Left colon (tissue), 2 donors: ENCODE measurements at regions not wholly inside any gene's neighbourhood (a gene's known extent, or its start where the extent isn't known, plus 50 kb on each side); places are given as distances from the start of the nearest gene placed in this dataset.
A peak's percentile ranks its signal among the peaks of the same experiment; 100 is the strongest.
"Not testable (repeated sequence)": the region's sequence is repeated elsewhere in the genome, so short reads cannot be mapped to it uniquely, and the experiment has no call there.

Experiments used
- ATAC-seq: fragments of 200-7000 bp; cut with Tn5 transposase; one replicate; pipeline ENCODE4 v1.9.1; 2020; ENCODE audit warnings: mild to moderate bottlenecking, moderate library complexity
- DNase-seq, 2 donors: peaks; one replicate each; pipeline ENCODE4 v3.0.0-alpha.2; 2020
- intact Hi-C, 2 donors: fragments of 100-400 bp; cut with DNase I in 1 of 2; cut with micrococcal nuclease in 1 of 2; formaldehyde crosslinking; loops; one replicate each; pipeline versions ENCODE4 v1.11.2 to v1.14.0; 2022; cut with DNase I, micrococcal nuclease
- donor health status: DM: no; HTN: no; CAD: no.
- donor health status: DM: yes; HTN: yes; CAD: no.

DNA sequence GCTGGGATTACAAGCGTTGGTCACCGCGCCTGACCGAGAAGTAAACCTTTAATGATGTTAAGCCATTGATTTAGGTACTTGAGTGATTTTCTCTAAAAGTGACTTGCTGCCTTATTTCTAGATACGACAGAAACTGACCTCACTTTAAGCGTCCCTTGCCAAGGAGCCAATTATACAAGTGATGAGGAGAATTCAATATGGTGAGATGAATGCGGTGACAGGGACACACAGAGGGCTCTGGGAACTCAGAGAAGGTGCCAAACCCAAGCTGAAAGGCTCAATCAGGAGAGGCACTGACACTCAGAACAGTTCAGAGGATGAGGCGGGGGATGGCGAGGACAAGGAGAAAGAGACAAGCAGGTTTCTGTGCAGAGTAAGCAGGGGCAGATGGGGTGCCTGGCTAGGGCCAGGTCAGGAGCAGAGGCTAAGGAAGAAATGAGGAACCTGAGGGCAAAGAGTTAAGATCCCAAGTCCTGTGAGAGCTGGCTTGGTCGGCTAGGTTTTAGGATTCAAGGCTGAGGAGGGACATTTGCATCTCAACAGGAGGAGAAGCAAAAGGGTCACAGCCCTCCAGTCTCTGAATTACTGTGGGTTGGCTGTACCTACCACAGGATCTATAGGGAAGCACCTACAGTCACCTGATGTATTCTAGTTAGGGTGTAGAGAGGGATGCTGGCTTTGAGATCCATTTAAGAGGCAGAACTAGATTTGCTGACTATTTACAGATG lies 83.2 kb upstream of the USP24 start:
- no peak for DNase-seq
- ATAC-seq = no peak

DNA sequence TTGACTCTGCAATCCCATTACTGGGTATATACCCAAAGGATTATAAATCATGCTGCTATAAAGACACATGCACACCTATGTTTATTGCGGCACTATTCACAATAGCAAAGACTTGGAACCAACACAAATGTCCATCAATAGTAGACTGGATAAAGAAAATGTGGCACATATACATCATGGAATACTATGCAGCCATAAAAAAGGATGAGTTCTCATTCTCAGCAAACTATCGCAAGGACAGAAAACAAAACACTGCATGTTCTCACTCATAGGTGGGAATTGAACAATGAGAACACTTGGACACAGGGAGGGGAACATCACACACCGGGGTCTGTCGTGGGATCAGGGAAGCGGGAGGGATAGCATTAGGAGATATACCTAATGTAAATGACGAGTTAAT lies 81.1 kb upstream of the USP24 start:
- ATAC-seq, intact Hi-C loops: not testable (repeated sequence)

More for the DNA sequence above, 83.2 kb upstream of the USP24 start:
- intact Hi-C loops = no loop called here

DNA sequence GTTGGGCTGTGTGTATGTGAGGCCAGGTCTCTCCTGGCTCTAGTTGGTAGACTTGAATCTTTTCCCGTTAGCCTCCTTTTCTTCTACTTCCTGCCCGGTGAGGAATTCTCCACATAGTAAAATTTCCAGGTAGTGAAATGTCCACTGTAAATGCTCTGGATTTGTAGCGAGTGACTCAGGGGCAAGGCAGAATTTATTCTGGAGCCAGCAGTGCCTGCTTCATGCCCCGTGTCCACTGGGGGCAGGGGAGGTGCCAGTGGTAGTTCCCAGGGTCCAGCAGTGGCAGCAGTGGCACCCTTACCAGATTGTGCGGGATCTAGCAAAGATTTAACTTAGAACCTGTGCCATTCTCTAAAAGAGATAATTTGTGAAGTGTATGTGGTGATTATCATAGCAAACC lies 74.5 kb upstream of the USP24 start:
- intact Hi-C loops = loop anchor here in 1 of 2 donors (10.0 kb wide), 1 partner anchor 1415 kb away; no protein-coding TSS in a partner anchor
- ATAC-seq = no peak
- DNase-seq = no peak

More for the DNA sequence above, 81.1 kb upstream of the USP24 start:
- DNase-seq = not testable (repeated sequence)

DNA sequence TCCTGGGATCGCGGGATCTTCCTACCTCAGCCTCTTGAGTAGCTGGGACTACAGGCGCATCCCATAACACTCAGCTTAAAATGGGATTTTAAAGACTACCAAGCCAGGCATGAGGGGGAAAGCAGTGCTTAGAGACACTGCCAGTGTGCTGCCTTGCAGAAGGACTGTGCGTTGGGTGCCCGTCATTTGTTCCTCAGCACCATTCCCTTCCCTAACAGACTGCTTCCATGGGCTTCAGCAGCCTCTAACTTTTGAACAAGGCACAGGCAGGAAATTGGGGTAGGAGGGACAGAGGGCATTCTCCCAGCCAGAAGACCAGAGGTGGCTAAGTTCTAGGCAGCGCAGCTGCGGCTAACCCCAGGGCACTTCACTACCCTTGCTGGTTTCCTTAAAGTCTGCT lies 73.9 kb upstream of the USP24 start:
- intact Hi-C loops = loop anchor here in 1 of 2 donors (10.0 kb wide), 1 partner anchor 1416 kb away; no protein-coding TSS in a partner anchor
- ATAC-seq (no peak), DNase-seq (no peak)

DNA sequence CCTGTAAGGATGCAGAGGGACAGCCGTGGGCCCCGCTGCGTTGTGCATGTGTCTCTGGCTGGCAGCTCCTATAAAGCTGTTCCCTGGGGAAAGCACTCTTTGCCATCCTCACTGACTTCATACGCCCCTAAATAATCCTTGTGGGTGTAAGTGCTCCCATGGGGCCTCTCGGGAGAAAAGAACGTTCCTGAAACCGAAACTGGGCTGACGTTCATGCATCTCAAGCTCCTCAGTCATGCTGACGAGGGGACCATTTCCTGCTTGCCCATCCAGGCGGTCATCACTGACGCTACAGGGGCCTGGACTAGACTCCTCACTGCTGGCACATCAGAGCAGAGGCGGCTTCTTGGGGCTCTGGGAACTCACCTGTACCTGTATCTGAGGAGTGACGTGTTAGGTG lies 73.1 kb upstream of the USP24 start:
- intact Hi-C loops = loop anchor here in 1 of 2 donors (10.0 kb wide), 1 partner anchor 1417 kb away; no protein-coding TSS in a partner anchor
- DNase-seq (no peak), ATAC-seq (no peak)

DNA sequence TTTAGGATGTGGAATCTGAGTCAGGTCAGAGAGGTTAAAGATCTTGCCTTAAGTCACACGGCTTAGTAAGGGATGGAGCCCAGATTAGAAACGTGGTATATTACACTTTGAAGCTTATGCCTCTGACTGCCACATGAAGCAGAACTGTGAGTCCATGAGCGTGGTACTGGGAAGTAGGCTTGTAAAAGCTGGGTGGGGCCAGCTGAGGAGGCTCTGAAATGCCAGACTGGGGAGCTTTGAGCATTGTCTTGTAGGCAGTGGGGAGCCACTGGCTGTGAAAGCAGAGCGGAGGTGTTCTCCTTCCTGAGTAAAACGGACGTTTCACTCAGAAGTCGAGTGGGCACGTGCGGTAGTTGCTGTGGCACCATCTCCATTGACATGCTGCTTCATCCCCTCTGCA lies 72.6 kb upstream of the USP24 start:
- intact Hi-C loops = loop anchor here in 1 of 2 donors (10.0 kb wide), 1 partner anchor 1417 kb away; no protein-coding TSS in a partner anchor
- peak; percentile 55 for ATAC-seq
- DNase-seq = no peak

DNA sequence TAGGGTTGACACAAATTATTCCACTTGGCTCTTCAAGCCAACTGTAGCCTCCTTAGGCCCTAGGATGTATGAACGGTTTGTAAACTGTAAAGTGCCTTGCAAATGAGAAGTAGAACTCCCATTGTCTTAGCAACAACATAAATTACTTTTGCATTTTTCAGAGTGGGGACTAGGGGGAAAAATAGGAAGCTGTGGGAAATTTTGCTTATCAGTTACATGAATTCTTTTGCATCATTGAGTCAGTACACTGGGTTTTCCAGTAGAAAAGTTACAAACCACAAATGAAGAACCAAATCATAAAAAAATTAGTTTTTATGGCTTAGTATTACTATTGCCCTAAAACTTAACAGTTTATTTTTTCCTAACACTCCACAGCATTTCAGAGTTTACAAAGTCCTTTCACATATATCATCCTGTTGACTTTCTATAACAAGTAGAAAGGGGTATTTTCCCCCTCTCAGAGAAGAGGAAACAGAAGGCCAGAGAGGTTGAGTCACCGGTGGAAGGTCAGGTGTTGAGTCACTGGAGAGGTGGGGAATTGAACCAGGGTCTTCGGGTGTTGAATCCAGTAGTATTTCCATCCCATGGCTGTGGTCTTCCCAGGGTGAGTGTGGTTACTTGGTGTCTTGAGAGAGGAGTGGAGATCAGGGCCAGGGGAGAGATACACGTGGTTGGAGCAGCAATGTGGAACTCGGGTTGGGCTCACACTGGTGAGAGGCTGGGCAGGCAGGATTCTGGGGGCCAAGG lies 71.9 kb upstream of the USP24 start:
- intact Hi-C loops = loop anchor here in 1 of 2 donors (10.0 kb wide), 1 partner anchor 1418 kb away; no protein-coding TSS in a partner anchor
- DNase-seq = no peak
- no peak for ATAC-seq

DNA sequence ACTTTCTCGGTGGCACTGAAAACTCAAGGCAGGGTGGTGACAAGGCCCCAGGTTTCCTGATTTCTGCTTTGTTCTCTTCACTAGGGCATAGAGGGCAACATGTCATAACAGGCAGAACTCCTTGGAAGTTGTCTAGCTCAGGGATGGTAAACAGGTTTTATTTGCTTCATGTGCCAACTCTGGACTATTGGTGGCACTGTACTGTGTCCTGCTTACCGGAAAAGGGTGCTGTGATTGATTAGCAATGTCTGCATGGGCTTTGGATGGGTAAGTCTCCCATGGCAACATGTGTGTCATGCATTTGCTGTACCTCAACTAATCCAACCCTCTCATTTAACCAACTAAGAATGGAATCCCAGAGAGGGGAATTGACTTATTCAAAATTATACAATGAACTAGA lies 70.7 kb upstream of the USP24 start:
- intact Hi-C loops = loop anchor here in 1 of 2 donors (2.0 to 10.0 kb wide), 2 partner anchors 1299 to 1419 kb away; no protein-coding TSS in a partner anchor
- DNase-seq (no peak), ATAC-seq (peak; percentile 29)

DNA sequence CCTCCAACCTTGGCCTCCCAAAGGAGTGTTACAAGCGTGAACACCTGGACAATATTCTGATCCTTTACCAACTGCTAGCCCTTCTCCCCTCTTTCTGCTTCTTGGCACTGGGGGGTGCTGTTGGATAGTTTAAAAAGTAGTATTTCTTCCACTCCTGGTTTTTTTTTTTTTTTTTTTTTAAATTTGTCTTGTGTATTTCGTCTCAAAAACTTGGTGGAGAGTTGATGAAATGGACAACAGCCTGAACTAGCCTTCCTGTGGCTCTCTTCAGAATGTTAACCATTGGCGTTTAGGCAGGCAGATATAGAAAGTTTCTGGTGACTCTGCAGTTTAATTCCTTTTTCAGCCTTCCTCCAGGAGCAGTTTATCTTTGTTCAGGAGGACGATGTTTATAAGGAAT lies 69.7 kb upstream of the USP24 start:
- DNase-seq = peak in 1 of 2 donors; percentile 34
- intact Hi-C loops = loop anchor here in 1 of 2 donors (2.0 to 10.0 kb wide), 2 partner anchors 1300 to 1420 kb away; no protein-coding TSS in a partner anchor
- peak; percentile 66 for ATAC-seq

DNA sequence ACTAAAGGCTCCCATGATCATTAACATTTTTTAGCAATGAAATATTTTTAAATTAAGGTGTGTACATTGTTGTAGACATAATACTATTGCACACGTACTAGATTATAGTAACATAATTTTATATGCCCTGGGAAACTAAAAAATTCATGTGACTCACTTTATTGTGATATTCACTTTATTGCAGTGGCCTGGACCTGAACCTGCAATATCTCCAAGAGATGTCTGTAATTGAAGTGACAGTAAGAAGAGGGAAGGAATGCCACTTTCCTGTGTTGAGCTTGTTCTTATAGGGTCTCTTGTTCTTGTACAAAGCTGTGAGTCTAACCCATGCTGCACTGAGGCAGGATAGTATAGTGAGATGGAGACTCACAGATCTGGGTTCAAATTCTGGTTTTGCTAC lies 66.9 kb upstream of the USP24 start:
- intact Hi-C loops = loop anchor here in 1 of 2 donors (10.0 kb wide), 1 partner anchor 1423 kb away; no protein-coding TSS in a partner anchor
- DNase-seq (no peak), ATAC-seq (peak; percentile 66)

DNA sequence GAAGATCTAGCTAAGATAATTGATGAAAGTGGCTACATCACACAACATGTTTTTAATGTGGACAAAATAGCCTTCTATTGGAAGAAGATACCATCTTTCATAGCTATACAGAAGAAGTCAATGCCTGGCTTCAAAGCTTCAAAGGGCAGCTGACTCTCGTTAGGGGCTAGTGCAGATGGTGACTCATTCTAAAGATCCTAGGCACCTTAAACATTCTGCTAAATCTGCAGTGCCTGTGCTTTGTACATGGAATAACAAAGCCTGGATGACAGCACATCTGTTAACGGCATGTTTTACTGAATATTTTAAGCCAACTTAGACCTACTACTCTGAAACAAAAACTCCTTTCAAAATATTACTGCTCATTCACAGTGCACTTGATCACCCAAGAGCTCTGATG lies 65.6 kb upstream of the USP24 start:
- no peak for DNase-seq
- intact Hi-C loops = loop anchor here in 1 of 2 donors (10.0 kb wide), 1 partner anchor 1424 kb away; no protein-coding TSS in a partner anchor
- ATAC-seq = no peak

DNA sequence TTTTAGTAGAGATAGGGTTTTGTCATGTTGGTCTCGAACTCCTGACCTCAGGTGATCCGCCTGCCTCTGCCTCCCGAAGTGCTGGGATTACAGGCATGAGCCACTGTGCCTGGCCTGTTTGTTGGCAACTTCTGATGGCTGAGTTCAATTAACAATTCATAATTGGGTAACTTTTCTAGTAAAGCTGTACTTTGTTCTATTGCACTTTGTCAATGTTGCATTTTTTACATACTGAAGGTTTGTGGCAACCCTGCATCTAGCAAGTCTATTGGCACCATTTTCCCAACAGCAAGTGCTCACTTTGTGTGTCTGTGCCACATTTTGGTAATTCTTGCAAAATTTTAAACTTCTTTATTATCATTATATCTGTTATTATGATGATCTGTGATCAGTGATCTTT lies 64.5 kb upstream of the USP24 start:
- no peak for ATAC-seq
- intact Hi-C loops = loop anchor here (5.0 to 10.0 kb wide), 2 partner anchors 137 to 1425 kb away; no protein-coding TSS in a partner anchor
- DNase-seq = no peak

DNA sequence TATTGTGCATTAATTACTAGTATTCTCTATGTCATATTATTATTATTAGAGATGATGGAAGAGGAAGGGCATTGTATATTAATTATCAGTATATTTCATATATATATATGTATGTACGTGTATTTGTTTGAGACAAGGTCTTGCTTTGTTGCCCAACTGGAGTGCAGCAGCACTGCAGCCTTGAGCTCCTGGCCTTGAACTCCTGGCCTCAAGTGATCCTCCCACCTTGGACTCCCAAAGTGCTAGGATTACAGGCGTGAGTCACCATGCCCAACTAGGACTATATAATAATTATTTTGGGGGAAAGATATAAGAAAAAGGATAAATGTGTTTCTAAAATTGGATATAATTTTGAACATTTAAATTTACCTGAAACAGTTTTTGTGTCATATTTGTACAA lies 63.2 kb upstream of the USP24 start:
- intact Hi-C loops = loop anchor here in 1 of 2 donors (5.0 kb wide), 1 partner anchor 136 kb away; no protein-coding TSS in a partner anchor

DNA sequence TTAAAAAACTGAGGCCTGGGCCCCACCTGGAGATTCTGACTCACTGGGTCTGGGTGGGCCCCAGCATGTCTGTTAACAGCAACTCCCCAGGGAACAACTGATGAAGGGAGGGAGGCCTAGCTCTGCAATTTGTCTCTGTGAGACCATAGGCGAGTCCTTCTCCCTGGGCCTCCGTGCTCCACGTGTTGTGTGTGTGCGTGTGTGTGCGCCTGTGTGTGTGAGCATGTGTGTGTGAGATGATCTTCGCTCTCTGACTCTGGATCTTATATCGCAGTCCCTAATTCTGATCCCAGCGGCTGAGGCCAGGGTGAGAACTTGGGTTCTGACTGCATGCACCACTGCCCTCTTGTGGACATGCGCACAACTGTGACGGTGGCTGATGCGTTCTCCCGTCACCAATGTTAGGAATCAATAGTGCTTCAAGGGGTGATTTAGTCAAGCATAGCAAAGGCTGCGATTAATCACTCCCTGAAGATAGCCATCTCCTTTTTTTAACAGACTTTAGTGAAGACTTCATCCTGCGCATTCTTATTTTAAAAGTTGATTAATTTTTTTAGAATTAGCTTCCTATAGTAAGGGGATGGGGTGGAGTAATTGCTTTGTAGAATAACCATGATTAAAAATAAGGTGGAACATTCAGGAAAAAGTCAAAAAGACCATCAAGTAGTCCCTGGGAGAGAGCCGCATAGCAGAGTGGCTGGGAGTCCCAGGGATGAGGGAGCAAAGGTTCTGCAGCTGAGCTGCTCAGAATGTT lies 62.4 kb upstream of the USP24 start:
- intact Hi-C loops = loop anchor here (2.0 to 5.0 kb wide), 2 partner anchors 135 to 137 kb away; no protein-coding TSS in a partner anchor
- ATAC-seq (peak; percentile 84), DNase-seq (peak; percentile 70 to 88)

More for the DNA sequence above, 63.2 kb upstream of the USP24 start:
- DNase-seq = no peak
- no peak for ATAC-seq

DNA sequence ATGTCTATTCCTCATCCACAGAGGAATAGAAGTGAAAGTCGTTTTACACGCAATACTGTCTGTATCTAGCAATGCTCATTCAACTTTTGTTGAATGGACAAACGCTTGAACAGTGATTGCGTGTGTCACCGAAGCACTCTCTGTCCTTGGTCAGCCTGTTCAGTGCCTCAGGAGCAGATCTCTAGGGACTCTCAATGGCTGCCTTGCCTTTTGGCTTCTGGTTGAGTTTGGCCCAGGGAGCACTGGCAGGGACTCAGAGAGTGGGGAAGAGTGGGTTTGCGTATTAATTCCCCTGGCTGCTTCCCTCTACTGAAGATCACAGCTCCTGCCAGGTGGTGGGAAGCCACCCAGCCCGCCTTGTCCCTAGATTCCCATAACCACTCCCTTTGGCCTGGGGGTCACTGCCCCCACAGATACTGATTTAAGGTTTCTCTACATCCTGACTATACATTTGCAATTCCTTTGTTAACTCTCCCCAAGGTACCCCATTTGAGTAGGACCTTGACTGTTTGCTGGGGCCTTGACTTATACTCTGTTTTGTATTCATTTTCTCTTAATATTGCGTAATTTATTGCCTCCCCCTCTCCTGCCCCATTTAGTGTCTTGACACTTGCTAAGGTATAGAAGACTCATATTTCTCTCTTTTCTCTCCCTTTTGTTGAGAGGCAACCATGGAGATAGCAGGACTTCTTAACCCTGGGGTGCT lies 61.7 kb upstream of the USP24 start:
- DNase-seq (no peak), ATAC-seq (no peak)
- intact Hi-C loops = loop anchor here (2.0 to 5.0 kb wide), 2 partner anchors 135 to 136 kb away; no protein-coding TSS in a partner anchor

DNA sequence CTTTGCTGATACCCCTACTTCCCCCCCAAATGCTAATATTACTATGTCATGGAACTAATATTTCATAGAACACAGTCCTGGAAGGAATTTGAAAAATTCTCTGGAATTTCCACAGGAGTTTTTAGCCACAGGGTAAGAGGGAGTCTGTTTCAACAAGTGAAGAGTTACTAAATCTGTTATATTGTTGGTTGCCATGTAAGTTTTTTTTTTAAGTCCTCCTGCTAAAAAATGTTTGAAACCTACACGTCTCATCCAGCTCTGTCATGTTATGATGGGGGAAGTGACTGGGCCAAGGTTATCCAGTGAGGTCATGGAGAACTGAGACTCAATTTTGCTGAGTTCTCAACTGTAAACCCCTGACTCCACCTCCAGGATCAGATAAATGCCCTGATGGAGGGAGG lies 60.8 kb upstream of the USP24 start:
- intact Hi-C loops = loop anchor here (2.0 to 5.0 kb wide), 2 partner anchors 134 to 135 kb away; no protein-coding TSS in a partner anchor
- ATAC-seq = no peak

DNA sequence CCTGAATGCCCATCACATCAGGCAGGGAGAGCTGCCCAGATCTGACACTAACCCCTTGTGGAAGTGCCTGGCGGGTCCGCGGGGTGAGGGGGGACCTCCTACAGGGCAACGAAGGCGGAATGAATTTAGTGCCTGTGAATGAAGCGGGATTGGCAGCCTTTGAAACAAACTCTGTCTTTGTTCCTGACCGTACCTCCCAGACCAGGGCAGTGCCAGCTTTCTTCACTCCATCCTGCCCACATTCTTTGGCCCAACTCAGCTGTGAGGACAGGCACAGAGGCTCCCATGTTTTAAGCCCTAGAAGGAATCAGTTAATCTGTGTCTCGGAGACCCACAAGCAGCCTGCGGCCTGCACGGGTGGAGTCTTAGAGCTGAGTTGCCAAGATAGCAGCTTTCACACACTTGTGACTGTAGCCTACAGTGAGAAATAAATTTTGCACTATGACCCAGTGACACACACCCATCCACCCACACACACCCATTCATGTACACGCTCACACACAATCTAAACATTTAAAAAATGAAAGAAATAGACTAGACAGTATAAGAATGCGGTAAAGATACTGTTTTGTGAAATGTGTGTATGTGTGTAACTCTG lies 60.1 kb upstream of the USP24 start:
- DNase-seq (peak in 1 of 2 donors; percentile 18), ATAC-seq (peak; percentile 89)
- intact Hi-C loops = loop anchor here in 1 of 2 donors (5.0 kb wide), 1 partner anchor 133 kb away; no protein-coding TSS in a partner anchor

More for the DNA sequence above, 60.8 kb upstream of the USP24 start:
- no peak for DNase-seq
